LNCaP clone FGC (cell line): ENCODE measurements at regions not wholly inside any gene's neighbourhood (a gene's known extent, or its start where the extent isn't known, plus 50 kb on each side); places are given as distances from the start of the nearest gene placed in this dataset.

Experiments used
- DNase-seq: peaks from one replicate; pipeline ENCODE4 v3.0.0-alpha.2; 2011; ENCODE audit warnings: low read depth
- H3K4me3 ChIP-seq: 2 replicates; pipeline ENCODE4 v1.5.1; 2011; ENCODE audit warnings: mild to moderate bottlenecking, low read depth, low read length, control low read depth
- CTCF ChIP-seq: IDR thresholded peaks from 2 replicates; pipeline ENCODE4 v1.5.1; 2012; ENCODE audit warnings: mild to moderate bottlenecking; ENCODE audit not compliant: control insufficient read depth, insufficient read depth; ENCODE audit errors: extremely low read depth

- no peak overlapping the region for H3K4me3 ChIP-seq
- no peak for TF ChIP-seq CTCF
- no peak for DNase-seq
Observed at GRCh38 chr18:27661320-27662018, 476.4 kb upstream of the CHST9 start.

GRCh38 chr18:27656905-27657304 is 471.8 kb upstream of the CHST9 start:
- H3K4me3 ChIP-seq, result no peak overlapping the region
- TF ChIP-seq CTCF, result no peak
- no peak for DNase-seq

GRCh38 chr18:27656167-27656778 is 471.2 kb upstream of the CHST9 start:
- H3K4me3 ChIP-seq, result no peak overlapping the region
- DNase-seq, result no peak
- TF ChIP-seq CTCF, result no peak

GRCh38 chr18:27653247-27653646 is 468.1 kb upstream of the CHST9 start:
- no peak for DNase-seq
- no peak for TF ChIP-seq CTCF
- no peak overlapping the region for H3K4me3 ChIP-seq

GRCh38 chr18:27652480-27653121 is 467.5 kb upstream of the CHST9 start:
- DNase-seq, result no peak
- TF ChIP-seq CTCF, result no peak
- H3K4me3 ChIP-seq, result no peak overlapping the region

GRCh38 chr18:27649621-27650020 is 464.5 kb upstream of the CHST9 start:
- H3K4me3 ChIP-seq, result no peak overlapping the region
- DNase-seq, result no peak
- no peak for TF ChIP-seq CTCF
